COLO668 (cell line): ENCODE measurements at regions not wholly inside any gene's neighbourhood (a gene's known extent, or its start where the extent isn't known, plus 50 kb on each side); places are given as distances from the start of the nearest gene placed in this dataset.

ENCODE experiments used
- DNase-seq: peaks from one replicate; lab custom pipeline; 2025; ENCODE audit not compliant: unreplicated experiment; lab: John Stamatoyannopoulos, UW

DNA sequence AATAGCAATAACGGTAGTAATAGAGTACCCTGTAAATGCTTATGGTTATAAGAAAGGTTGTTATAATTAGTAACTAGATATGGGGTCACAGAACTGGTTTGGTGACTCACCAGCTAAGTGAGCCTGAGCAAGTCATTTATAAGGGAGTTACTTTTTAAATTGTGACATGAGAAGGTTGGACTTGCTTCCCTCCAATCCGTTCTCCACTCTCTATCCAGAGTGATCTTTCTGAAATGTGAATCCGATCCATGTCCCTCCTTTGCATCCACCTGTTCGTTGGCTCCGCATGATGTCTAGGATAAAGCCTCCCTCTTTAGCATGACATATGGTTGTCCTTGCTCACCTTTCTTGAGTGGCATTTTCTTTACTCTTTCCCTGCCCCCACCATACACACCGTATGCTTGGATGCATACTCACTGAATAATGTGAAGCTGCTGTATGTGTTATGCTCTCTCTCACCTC is 83.1 kb downstream of the CDC42EP3 start:
- DNase-seq = no peak

DNA sequence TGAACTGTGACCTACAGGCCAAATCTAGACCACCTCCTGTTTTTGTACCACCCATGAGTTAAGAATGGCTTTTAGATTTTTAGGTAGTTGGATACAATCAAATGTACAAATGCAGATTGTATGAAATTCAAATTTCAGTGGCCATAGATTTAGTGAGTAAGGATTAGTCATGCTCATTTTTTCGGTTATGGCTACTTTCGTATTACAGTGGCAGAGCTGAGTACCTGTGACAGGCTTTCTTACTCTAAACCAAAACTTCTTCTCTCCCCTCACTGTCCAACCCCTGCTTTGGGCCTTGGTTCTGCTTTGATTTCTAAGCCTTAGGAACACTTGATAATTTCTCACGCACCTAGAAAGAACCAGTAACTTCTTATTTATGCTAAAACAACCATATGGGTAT is 82.1 kb downstream of the CDC42EP3 start:
- DNase-seq = no peak

DNA sequence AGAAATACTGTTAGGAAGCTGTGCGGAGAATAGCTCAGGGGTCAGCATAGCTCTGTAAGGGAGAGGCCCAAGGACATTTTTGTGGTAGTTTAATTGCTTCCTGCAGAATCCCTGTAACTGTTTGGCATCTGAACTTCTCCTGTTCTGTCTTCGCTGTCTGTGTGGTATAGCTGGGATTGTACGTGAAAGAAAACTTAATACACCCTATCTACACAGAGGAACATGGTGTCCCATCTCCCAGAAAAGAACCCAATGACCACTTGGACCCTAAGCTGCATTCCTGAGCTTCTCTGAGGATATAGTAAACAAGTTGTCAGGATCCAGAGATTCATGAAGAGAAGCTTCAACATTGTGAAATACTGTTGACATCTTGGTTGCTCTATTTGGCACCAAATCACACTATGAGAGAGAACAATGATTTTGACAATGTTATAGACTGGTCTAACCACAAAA is 81.3 kb downstream of the CDC42EP3 start:
- no peak for DNase-seq
